ENCODE measurements at regions not wholly inside any gene's neighbourhood (a gene's known extent, or its start where the extent isn't known, plus 50 kb on each side); places are given as distances from the start of the nearest gene placed in this dataset.

GRCh38 chr7:33714208-33714607 lies 191.1 kb upstream of the BMPER start:
- no peak for TF ChIP-seq PBX3 (CRISPR knock-in tag; IDR thresholded peaks at IDR 0.05; ENCODE audit: borderline replicate concordance)
- TF ChIP-seq POGZ (CRISPR knock-in tag; IDR thresholded peaks at IDR 0.05): no peak
- TF ChIP-seq POLR2A (IDR thresholded peaks at IDR 0.05; ENCODE audit: insufficient read depth in 1 of 2, low read depth in 2 of 2, low read length in 2 of 2): no peak
- TF ChIP-seq CAMTA2 (CRISPR knock-in tag; IDR thresholded peaks at IDR 0.05; ENCODE audit: borderline replicate concordance): no peak
- no peak for TF ChIP-seq MXI1 (IDR thresholded peaks at IDR 0.05; ENCODE audit: borderline replicate concordance, low read depth, low read length)
- TF ChIP-seq SNRNP70 (IDR thresholded peaks at IDR 0.05; ENCODE audit: low read depth, low read length): no peak
- TF ChIP-seq ZNF580 (CRISPR knock-in tag; IDR thresholded peaks at IDR 0.05; ENCODE audit: borderline replicate concordance, low read depth): no peak
- TF ChIP-seq, protein P1, sequence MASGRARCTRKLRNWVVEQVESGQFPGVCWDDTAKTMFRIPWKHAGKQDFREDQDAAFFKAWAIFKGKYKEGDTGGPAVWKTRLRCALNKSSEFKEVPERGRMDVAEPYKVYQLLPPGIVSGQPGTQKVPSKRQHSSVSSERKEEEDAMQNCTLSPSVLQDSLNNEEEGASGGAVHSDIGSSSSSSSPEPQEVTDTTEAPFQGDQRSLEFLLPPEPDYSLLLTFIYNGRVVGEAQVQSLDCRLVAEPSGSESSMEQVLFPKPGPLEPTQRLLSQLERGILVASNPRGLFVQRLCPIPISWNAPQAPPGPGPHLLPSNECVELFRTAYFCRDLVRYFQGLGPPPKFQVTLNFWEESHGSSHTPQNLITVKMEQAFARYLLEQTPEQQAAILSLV (CRISPR knock-in tag; IDR thresholded peaks at IDR 0.05; ENCODE audit: borderline replicate concordance): no peak
- TF ChIP-seq ZNF10 (CRISPR knock-in tag; IDR thresholded peaks at IDR 0.05; ENCODE audit: borderline replicate concordance, low read depth): no peak
- no peak for TF ChIP-seq GABPA (IDR thresholded peaks at IDR 0.05; ENCODE audit: low read depth, low read length)
- no peak for TF ChIP-seq GABPA (CRISPR knock-in tag; IDR thresholded peaks at IDR 0.05; ENCODE audit: low read depth)
- TF ChIP-seq CTCF (CRISPR knock-in tag; IDR thresholded peaks at IDR 0.05): no peak
- no peak for TF ChIP-seq ZNF354B (CRISPR knock-in tag; IDR thresholded peaks at IDR 0.05)
- TF ChIP-seq MIER3 (CRISPR knock-in tag; IDR thresholded peaks at IDR 0.05; ENCODE audit: borderline replicate concordance): no peak
- TF ChIP-seq SNAPC2 (CRISPR knock-in tag; IDR thresholded peaks at IDR 0.05): no peak

Data from HepG2 (cell line).